ENCODE measurements at regions not wholly inside any gene's neighbourhood (a gene's known extent, or its start where the extent isn't known, plus 50 kb on each side); places are given as distances from the start of the nearest gene placed in this dataset.

GRCh38 chr4:153090670-153091385 lies 113.4 kb upstream of the TRIM2 start:
- TF ChIP-seq CTCF (IDR thresholded peaks at IDR 0.05; ENCODE audit: low read depth, low read length) = no peak
- no peak overlapping the region for H3K4me3 ChIP-seq (ENCODE audit: low read depth, low read length)

- no peak for TF ChIP-seq CTCF (IDR thresholded peaks at IDR 0.05; ENCODE audit: low read depth, low read length)
- H3K4me3 ChIP-seq (ENCODE audit: low read depth, low read length) = no peak overlapping the region
Measured at GRCh38 chr4:153093396-153093795, 110.8 kb upstream of the TRIM2 start.

GRCh38 chr4:153093802-153094201 lies 110.4 kb upstream of the TRIM2 start:
- no peak overlapping the region for H3K4me3 ChIP-seq (ENCODE audit: low read depth, low read length)
- TF ChIP-seq CTCF (IDR thresholded peaks at IDR 0.05; ENCODE audit: low read depth, low read length) = no peak

- H3K4me3 ChIP-seq (ENCODE audit: low read depth, low read length) = no peak overlapping the region
- no peak for TF ChIP-seq CTCF (IDR thresholded peaks at IDR 0.05; ENCODE audit: low read depth, low read length)
Measured at GRCh38 chr4:153094435-153094834, 109.8 kb upstream of the TRIM2 start.

GRCh38 chr4:153095448-153096204 lies 108.6 kb upstream of the TRIM2 start:
- H3K4me3 ChIP-seq (ENCODE audit: low read depth, low read length) = no peak overlapping the region
- TF ChIP-seq CTCF (IDR thresholded peaks at IDR 0.05; ENCODE audit: low read depth, low read length) = no peak

- no peak overlapping the region for H3K4me3 ChIP-seq (ENCODE audit: low read depth, low read length)
- no peak for TF ChIP-seq CTCF (IDR thresholded peaks at IDR 0.05; ENCODE audit: low read depth, low read length)
Measured at GRCh38 chr4:153096344-153096743, 107.9 kb upstream of the TRIM2 start.

GRCh38 chr4:153098427-153098826 lies 105.8 kb upstream of the TRIM2 start:
- no peak for TF ChIP-seq CTCF (IDR thresholded peaks at IDR 0.05; ENCODE audit: low read depth, low read length)
- H3K4me3 ChIP-seq (ENCODE audit: low read depth, low read length) = no peak overlapping the region
